Panc1 (cell line): ENCODE measurements at regions not wholly inside any gene's neighbourhood (a gene's known extent, or its start where the extent isn't known, plus 50 kb on each side); places are given as distances from the start of the nearest gene placed in this dataset.

Experiments used
- CTCF ChIP-seq: fragments of 450-650 bp; IDR thresholded peaks from 2 replicates; pipeline ENCODE4 v1.5.1; 2017; ENCODE audit warnings: mild to moderate bottlenecking
- POLR2AphosphoS5 ChIP-seq: IDR thresholded peaks from 2 replicates; pipeline ENCODE4 v1.6.1; 2012; ENCODE audit warnings: mild to moderate bottlenecking, low read depth, low read length, moderate library complexity
- REST ChIP-seq, 2 experiments: IDR thresholded peaks; 2 replicates each; pipeline ENCODE4 v1.6.1; 2011 to 2012; ENCODE audit warnings: low read depth in 2 of 2, control low read depth in 1 of 2, low read length in 1 of 2, mild to moderate bottlenecking in 1 of 2, moderate library complexity in 1 of 2; ENCODE audit not compliant: insufficient read depth in 1 of 2
- SIN3A ChIP-seq: IDR thresholded peaks from 2 replicates; pipeline ENCODE4 v1.6.1; 2012; ENCODE audit warnings: low read depth, mild to moderate bottlenecking, low read length, moderate library complexity, borderline replicate concordance; ENCODE audit not compliant: insufficient read depth
- TCF7L2 ChIP-seq: IDR thresholded peaks from 2 replicates; pipeline ENCODE4 v1.6.1; 2011; ENCODE audit warnings: mild to moderate bottlenecking, low read depth, low read length, inconsistent platforms

- TF ChIP-seq CTCF = no peak
- TF ChIP-seq POLR2AphosphoS5 = no peak
- no peak for TF ChIP-seq REST (IDR thresholded peaks at IDR 0.05; ENCODE audit: insufficient read depth in 1 of 2, low read depth in 2 of 2, low read length in 1 of 2)
- TF ChIP-seq SIN3A = no peak
- no peak for TF ChIP-seq TCF7L2
Observed at GRCh38 chr3:26233374-26233773, 389.2 kb upstream of the LRRC3B start.
